ENCODE measurements at regions not wholly inside any gene's neighbourhood (a gene's known extent, or its start where the extent isn't known, plus 50 kb on each side); places are given as distances from the start of the nearest gene placed in this dataset.

- Histone ChIP-seq H3K36me3 (ENCODE audit: control insufficient read depth, low read length) (no peaks in the 10 kb centered on the region), H3K4me1 (ENCODE audit: control insufficient read depth, low read length) (no peaks in the 10 kb centered on the region), H3F3A (ENCODE audit: control insufficient read depth, insufficient read depth) (no peaks in the 10 kb centered on the region), H3K27ac (ENCODE audit: low read depth, low read length) (no peak overlapping the region), H4K20me1 (ENCODE audit: control insufficient read depth, insufficient read depth, low read depth, low read length) (no peaks in the 10 kb centered on the region), H3K9me3 (ENCODE audit: control insufficient read depth, insufficient read depth, low read length) (no peaks in the 10 kb centered on the region; the same call in 1 of the 2 replicates), H3K9me2 (replicated peaks; ENCODE audit: control insufficient read depth, low read length) (no peaks in the 10 kb centered on the region), H3K4me3 (ENCODE audit: low read length) (no peak overlapping the region), H3K27me3 (ENCODE audit: control insufficient read depth, low read length) (no peaks in the 10 kb centered on the region), H3K4me2 (ENCODE audit: low read length) (no peak overlapping the region), H3K79me2 (ENCODE audit: control insufficient read depth, low read length) (no peaks in the 10 kb centered on the region)
- TF ChIP-seq EZH2phosphoT487 (IDR thresholded peaks at IDR 0.05; ENCODE audit: borderline replicate concordance, low read length) = no peak
- TF ChIP-seq, protein P1, sequence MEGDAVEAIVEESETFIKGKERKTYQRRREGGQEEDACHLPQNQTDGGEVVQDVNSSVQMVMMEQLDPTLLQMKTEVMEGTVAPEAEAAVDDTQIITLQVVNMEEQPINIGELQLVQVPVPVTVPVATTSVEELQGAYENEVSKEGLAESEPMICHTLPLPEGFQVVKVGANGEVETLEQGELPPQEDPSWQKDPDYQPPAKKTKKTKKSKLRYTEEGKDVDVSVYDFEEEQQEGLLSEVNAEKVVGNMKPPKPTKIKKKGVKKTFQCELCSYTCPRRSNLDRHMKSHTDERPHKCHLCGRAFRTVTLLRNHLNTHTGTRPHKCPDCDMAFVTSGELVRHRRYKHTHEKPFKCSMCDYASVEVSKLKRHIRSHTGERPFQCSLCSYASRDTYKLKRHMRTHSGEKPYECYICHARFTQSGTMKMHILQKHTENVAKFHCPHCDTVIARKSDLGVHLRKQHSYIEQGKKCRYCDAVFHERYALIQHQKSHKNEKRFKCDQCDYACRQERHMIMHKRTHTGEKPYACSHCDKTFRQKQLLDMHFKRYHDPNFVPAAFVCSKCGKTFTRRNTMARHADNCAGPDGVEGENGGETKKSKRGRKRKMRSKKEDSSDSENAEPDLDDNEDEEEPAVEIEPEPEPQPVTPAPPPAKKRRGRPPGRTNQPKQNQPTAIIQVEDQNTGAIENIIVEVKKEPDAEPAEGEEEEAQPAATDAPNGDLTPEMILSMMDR (IDR thresholded peaks at IDR 0.05; ENCODE audit: low read depth, low read length, poor library complexity, severe bottlenecking) = no peak
Measured at GRCh38 chr9:86670536-86670935, 276.8 kb downstream of the GAS1 start.

DNA sequence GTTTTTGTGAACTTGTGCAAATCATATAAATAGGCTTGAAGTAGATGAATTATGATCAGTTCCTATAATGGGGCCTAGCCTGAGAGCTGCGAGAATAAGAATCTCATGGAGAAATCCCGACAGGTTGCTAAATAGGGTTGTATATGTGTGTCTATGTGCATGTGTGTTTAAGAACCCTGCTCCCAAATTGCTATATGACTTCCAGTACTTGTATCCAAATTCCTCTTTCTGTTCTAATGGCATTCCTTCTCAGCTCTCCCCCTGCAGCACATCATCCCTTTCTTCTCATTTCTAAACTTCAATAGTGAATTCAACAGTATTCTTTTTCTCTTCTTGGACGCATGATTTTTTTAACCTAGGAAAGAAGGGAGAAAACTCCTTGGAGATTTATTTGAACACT is 277.2 kb downstream of the GAS1 start:
- H3K4me3 ChIP-seq (ENCODE audit: low read length) = no peak overlapping the region
- H3K4me1 ChIP-seq (ENCODE audit: control insufficient read depth, low read length) = no peaks in the 10 kb centered on the region
- no peaks in the 10 kb centered on the region for H3K79me2 ChIP-seq (ENCODE audit: control insufficient read depth, low read length)
- TF ChIP-seq, protein P1 (IDR thresholded peaks at IDR 0.05; ENCODE audit: low read depth, low read length, poor library complexity, severe bottlenecking) = no peak
- TF ChIP-seq EZH2phosphoT487 (IDR thresholded peaks at IDR 0.05; ENCODE audit: borderline replicate concordance, low read length) = no peak
- no peaks in the 10 kb centered on the region for H3F3A ChIP-seq (ENCODE audit: control insufficient read depth, insufficient read depth)
- H3K4me2 ChIP-seq (ENCODE audit: low read length) = no peak overlapping the region
- no peak overlapping the region for H3K27ac ChIP-seq (ENCODE audit: low read depth, low read length)
- H4K20me1 ChIP-seq (ENCODE audit: control insufficient read depth, insufficient read depth, low read depth, low read length) = no peaks in the 10 kb centered on the region
- no peaks in the 10 kb centered on the region for H3K27me3 ChIP-seq (ENCODE audit: control insufficient read depth, low read length)
- H3K9me3 ChIP-seq (ENCODE audit: control insufficient read depth, insufficient read depth, low read length) = no peaks in the 10 kb centered on the region; the same call in 1 of the 2 replicates
- H3K36me3 ChIP-seq (ENCODE audit: control insufficient read depth, low read length) = no peaks in the 10 kb centered on the region
- H3K9me2 ChIP-seq (replicated peaks; ENCODE audit: control insufficient read depth, low read length) = no peaks in the 10 kb centered on the region

- Histone ChIP-seq H3K4me2 (ENCODE audit: low read length) (no peak overlapping the region), H3K4me3 (ENCODE audit: low read length) (no peak overlapping the region), H4K20me1 (ENCODE audit: control insufficient read depth, insufficient read depth, low read depth, low read length) (no peaks in the 10 kb centered on the region), H3K9me3 (ENCODE audit: control insufficient read depth, insufficient read depth, low read length) (no peaks in the 10 kb centered on the region; the same call in 1 of the 2 replicates), H3K36me3 (ENCODE audit: control insufficient read depth, low read length) (no peaks in the 10 kb centered on the region), H3K4me1 (ENCODE audit: control insufficient read depth, low read length) (no peaks in the 10 kb centered on the region), H3K27ac (ENCODE audit: low read depth, low read length) (no peak overlapping the region), H3K27me3 (ENCODE audit: control insufficient read depth, low read length) (no peaks in the 10 kb centered on the region), H3K9me2 (replicated peaks; ENCODE audit: control insufficient read depth, low read length) (no peaks in the 10 kb centered on the region), H3F3A (ENCODE audit: control insufficient read depth, insufficient read depth) (no peaks in the 10 kb centered on the region), H3K79me2 (ENCODE audit: control insufficient read depth, low read length) (no peaks in the 10 kb centered on the region)
- TF ChIP-seq EZH2phosphoT487 (IDR thresholded peaks at IDR 0.05; ENCODE audit: borderline replicate concordance, low read length) = no peak
- TF ChIP-seq, protein P1 (IDR thresholded peaks at IDR 0.05; ENCODE audit: low read depth, low read length, poor library complexity, severe bottlenecking) = no peak
Measured at GRCh38 chr9:86669422-86669821, 277.9 kb downstream of the GAS1 start.

Measured in DOHH2 (cell line).